ENCODE measurements at regions not wholly inside any gene's neighbourhood (a gene's known extent, or its start where the extent isn't known, plus 50 kb on each side); places are given as distances from the start of the nearest gene placed in this dataset.
"Not testable (repeated sequence)": the region's sequence is repeated elsewhere in the genome, so short reads cannot be mapped to it uniquely, and the experiment has no call there.

GRCh38 chr3:106398891-106399600 is 530.2 kb upstream of the CBLB start:
- DNase-seq (ENCODE audit: low spot score) = no peak

DNA sequence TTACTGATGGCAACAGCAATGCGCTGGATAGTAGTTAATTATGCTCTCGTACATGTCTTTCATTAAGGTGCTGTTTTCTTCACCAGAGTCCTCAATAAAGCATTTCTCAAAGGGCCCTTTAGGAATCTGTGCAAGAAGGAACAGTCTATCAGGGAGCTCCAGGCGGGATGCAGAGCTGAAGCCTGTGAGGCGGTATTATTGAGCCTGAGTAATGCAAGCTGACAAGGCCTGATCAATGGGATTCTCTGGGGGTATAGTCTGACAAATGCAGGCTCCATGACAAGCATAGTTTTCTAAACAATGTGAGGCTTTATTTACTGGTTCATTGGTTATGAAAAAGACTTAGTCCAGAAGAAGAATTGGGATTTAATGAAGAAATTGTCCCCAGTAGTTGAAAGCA is 530.9 kb upstream of the CBLB start:
- no peak for DNase-seq (ENCODE audit: low spot score)

GRCh38 chr3:106401666-106402490 is 533.1 kb upstream of the CBLB start:
- DNase-seq (ENCODE audit: low spot score) = no peak

DNA sequence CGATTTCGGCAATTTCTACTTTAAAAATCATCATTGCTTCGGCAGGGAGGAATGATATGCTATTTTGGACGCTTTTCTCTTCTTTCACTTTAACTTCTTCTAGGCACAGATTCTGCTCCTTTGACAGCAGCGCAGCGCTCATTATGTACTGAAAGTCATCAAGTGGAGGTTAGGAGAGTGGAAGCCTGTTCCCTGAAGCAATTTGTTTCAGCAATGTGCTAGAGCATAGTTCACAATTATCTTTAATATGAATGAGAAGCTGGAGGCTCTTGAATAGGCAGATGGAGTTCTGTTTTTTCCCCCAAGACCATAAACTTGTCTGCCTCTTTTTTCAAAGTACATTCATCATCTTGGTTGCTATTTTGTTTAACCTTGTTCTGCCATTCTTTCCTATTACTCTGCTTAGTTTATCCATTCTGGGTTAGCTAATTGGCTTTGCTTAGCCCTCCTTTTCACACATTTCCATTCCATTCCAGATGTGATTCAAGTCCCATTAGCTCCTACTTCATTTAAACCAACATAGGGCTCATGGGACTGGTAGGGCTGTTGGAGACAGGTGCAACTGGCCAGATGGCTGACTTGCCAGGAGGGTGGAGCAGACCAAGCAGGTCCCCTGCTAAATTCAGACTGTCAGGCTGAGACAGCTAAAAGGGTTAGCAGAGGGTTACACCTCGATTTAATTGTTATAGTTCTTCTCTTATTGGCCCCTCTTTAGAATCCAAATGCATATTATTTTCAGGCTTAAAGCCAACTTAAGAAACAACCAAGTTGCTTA is 534.7 kb upstream of the CBLB start:
- no peak for DNase-seq (ENCODE audit: low spot score)

DNA sequence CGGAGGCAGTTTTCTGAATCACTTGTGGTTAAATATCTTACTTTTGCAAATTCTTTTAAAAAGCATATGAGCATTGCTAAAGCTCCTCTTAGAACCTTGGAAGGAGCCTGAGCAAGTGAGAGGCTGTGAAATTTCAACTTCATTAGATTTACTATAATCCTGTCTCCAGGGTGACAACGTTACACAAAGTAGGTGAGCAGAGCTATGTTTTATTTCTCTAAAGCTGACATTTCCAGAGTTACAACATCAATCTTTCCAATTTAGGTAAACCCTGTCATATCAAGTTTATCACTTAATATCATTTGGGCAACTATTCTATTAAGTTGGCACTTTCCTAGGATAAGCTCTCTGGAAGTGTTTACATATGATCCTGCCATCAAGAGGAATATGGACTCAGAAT is 544.9 kb upstream of the CBLB start:
- no peak for DNase-seq (ENCODE audit: low spot score)

DNA sequence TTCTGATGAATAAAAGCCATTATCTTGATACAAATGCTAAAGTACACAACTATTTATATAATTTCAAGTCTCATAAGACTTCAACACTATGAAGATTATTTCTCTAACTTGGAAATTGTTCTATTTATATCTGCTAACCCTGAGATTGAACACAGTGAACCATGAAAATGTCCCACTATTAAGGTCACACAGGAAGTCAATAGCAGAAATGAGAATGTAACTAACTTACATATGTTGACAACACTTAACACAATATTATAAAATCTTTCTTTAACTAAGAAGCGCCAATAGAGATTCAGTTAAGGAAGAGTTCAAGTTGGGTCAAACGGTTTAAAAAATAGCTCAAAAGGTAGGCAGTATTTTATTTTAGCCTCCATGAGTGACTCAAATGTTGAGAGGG is 551.8 kb upstream of the CBLB start:
- DNase-seq (ENCODE audit: low spot score) = no peak

DNA sequence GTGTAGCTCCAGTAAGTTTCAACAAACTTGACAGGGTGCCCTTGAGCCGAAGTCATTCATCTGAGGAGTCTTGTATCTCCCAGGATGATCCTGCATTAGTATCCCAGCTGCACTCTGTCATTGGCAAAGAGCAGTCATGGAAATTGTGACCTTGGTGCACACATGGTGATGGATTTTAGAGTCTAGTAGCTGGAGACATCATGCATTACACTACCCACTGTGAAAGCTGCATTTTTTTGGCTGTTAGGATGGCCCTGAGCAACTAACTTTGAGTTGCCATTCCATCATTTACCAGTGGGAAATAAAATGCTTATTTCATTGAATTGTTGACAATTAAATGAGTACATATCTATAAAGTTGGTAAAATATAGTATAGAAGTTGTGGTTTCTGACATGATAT is 552.6 kb upstream of the CBLB start:
- no peak for DNase-seq (ENCODE audit: low spot score)

DNA sequence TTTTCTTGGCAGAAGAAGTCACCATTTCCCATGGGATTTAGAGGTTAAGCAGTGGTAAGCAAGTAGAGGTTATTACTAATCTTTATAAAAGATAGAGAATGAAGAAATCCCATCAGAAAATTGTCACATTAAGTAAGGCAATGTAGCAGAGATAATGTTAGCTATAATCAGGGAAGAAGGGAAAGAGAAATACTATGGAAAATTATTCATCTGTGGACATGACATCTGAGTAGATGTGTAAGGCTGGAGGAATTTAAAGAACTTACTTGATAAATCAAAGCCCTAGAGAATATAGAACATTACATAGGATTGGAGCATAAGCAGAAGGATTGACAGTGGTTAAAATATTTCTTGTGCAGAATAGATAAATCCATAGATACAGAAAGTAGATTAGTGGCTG is 553.1 kb upstream of the CBLB start:
- no peak for DNase-seq (ENCODE audit: low spot score)

DNA sequence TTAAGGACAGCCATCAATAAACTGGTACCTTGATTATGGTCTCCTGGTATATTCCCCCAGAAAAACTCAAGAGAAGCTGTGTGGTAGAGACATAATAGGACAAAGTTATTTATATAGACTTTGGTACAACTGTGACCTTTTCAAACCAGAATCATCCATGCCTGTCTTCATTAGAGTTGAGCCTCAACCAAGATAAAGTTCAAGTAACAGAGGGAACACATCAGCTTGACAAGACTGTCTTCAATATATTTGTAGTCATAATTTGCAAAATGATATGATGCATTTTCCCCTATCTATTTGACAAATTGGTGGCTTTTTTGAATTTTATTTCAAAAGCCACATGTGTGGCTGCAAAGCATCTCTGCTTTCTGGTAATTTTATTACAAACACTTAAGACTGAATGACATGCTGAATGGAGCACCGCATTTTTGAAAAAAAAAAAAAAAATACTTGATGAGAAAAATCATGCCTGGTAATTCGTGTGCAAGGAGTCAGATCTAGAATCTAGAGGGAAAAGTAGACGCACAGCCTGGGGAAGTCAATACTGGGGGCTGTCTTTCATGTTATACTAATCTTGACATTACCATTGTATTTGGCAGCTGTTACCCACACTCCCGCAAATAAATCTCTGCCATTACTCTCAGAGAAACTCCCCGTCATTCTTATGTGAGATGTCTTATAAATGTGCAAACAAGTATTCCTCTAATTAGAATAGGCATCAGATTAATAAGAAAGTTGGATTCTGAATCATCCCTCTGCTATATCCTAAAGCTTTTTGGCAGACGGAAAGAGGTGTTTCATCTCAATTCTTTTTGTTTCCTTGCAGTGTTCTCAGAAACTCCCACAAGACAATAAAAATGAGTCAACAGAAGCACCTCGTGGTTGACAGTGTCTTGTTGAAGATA is 554.8 kb upstream of the CBLB start:
- no peak for DNase-seq (ENCODE audit: low spot score)

DNA sequence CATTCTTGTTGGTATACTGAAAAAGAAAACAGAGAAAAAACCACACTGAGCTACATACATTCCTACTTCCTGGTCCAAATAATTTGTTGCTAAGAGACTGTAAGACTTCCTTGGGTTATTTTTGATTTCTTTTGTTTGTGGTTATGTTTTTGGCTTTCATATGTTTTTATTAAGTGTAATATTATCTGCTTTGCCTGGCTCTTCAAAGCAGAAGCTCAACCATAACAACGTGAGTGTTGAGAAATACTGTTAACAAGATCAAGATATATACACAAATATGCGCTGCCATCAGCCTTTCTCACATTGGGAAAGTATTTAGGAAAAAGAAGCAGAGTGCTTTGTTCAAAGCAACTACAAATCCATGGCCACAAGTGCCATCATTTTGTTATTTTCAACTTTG is 556.2 kb upstream of the CBLB start:
- DNase-seq (ENCODE audit: low spot score) = no peak

DNA sequence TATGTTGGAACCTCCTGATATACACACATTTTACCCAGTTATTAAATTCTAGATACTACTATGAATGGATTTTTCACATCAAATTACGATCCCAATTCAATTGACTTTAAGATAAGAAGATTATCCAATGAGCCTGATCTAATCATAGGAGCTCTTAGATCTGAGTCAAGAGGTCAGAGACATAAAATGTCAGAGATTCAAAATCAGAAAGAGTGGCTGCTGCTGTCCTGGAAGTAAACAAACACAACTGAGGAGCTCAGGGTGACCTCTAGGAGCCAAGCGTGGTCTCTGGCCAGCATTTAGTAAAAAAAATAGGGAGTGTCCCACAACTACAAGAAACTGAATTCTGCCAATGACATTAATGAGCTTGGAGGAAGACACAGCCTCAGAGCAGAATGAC is 557.1 kb upstream of the CBLB start:
- no peak for DNase-seq (ENCODE audit: low spot score)

- peak; percentile 28 for DNase-seq (ENCODE audit: low spot score)
These were observed 559.8 kb upstream of the CBLB start for GRCh38 chr3:106428565-106428994.

DNA sequence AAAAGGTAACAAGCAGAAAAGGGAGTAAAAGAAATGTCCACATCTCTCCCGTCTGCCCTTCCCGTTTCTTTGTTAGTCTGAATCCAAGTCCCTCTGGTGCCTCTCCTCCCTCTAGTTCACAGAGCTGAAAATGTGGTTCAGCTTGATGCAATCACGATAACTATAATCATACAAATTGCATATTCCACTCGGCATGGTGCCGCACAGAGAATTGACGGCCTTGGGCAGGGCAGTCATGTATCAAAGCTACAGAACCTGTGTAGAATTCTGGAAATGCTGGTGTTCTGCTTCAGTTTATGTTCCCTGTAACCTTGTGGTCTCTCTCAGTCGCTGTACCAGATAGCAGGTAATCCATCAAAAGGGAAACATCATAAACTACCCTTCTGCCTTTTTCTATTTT is 562.9 kb upstream of the CBLB start:
- DNase-seq (ENCODE audit: low spot score) = no peak

- DNase-seq (ENCODE audit: low spot score) = no peak
These were observed 567.2 kb upstream of the CBLB start for GRCh38 chr3:106435899-106436453.

GRCh38 chr3:106438887-106439286 is 570.1 kb upstream of the CBLB start:
- no peak for DNase-seq (ENCODE audit: low spot score)

- no peak for DNase-seq (ENCODE audit: low spot score)
These were observed 571.9 kb upstream of the CBLB start for GRCh38 chr3:106440672-106441071.

DNA sequence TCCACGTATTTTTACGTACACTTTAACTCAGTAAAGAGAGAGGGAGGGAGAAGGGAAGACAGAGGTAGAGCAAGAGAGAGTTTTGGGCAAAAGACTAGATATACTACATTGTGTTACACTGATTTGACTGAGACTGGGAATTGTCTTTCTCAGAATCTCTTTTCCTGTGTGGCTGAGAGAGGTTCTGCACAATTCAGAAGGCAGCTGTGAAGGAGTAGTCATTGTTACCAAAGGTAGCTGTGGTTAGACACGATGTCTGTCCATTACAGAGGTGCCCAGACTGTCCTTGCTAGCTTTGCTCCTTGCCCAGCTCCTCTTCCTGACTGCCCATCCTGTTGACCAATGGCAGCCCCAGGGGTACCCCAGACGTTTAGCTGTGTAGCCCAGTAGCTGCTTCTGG is 577.5 kb upstream of the CBLB start:
- no peak for DNase-seq (ENCODE audit: low spot score)

DNA sequence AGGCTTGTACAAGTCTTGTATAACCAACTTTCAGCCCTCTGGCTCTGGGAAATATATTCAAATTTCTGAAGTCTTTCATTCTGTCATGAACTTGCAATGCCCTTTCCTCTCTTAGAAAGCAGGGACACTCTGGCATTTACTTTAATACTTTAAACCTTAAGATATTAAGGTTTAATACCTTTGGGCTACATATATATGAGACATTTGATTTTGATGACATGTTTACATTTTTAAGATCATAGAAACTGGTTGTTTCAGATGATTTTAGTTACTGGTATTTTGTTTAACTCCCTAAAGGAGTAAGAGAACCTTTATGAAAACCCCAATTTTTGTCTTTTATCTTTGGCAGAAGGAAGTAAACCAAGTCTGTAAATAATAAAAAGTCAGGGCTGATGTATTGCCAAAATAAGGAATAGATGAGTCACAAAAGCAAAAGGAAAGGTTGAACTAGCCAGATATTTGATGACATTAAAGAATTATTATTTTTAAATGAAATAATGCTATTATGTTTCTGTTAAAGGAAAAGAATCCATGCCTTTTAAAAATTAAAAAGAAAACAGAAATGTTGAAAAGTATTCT is 579.0 kb upstream of the CBLB start:
- DNase-seq (ENCODE audit: low spot score) = no peak

GRCh38 chr3:106448372-106448966 is 579.7 kb upstream of the CBLB start:
- DNase-seq (ENCODE audit: low spot score) = not testable (repeated sequence)

- DNase-seq (ENCODE audit: low spot score) = no peak
These were observed 583.3 kb upstream of the CBLB start for GRCh38 chr3:106452096-106452495.
